Common myeloid progenitor, CD34-positive (primary cell): ENCODE measurements at regions not wholly inside any gene's neighbourhood (a gene's known extent, or its start where the extent isn't known, plus 50 kb on each side); places are given as distances from the start of the nearest gene placed in this dataset.

Source experiments
- CTCF ChIA-PET: fragments of 350-600 bp; sonication (Branson Sonifier 250); formaldehyde crosslinking; loops from one replicate; lab custom pipeline; 2021; ENCODE audit warnings: antibody characterized with exemption; lab: Charles Lee
- POLR2A ChIA-PET: fragments of 350-600 bp; sonication (Branson Sonifier 250); formaldehyde crosslinking; loops from one replicate; lab custom pipeline; 2021; ENCODE audit warnings: antibody characterized with exemption; lab: Charles Lee
- DNase-seq, 3 donors: peaks; one replicate each; pipeline versions ENCODE4 v3.0.0 to v3.0.0-alpha.2; 2013
- H3K27ac ChIP-seq, 2 experiments: 1 replicate in 1 of 2; 2 replicates in 1 of 2; pipeline ENCODE4 v1.7.0; 2013; ENCODE audit warnings: inconsistent platforms in 2 of 2, low read length in 2 of 2, mild to moderate bottlenecking in 2 of 2, low read depth in 1 of 2, moderate library complexity in 1 of 2; ENCODE audit not compliant: severe bottlenecking in 2 of 2, insufficient read depth in 1 of 2, poor library complexity in 1 of 2
- H3K27me3 ChIP-seq, 5 experiments: replicated peaks in 2 of 5; 1 replicate in 3 of 5; 2 replicates in 2 of 5; pipeline versions ENCODE4 v1.6.1 to v1.7.0; 2013; ENCODE audit warnings: low read length in 4 of 5, mild to moderate bottlenecking in 2 of 5, moderate library complexity in 2 of 5, inconsistent platforms in 1 of 5; ENCODE audit not compliant: insufficient read depth in 5 of 5, control insufficient read depth in 4 of 5
- H3K36me3 ChIP-seq, 4 experiments: 1 replicate in 2 of 4; 2 replicates in 2 of 4; pipeline versions ENCODE4 v1.6.1 to v1.7.0; 2013; ENCODE audit warnings: low read length in 3 of 4, control low read depth in 1 of 4, mild to moderate bottlenecking in 1 of 4; ENCODE audit not compliant: control insufficient read depth in 4 of 4, insufficient read depth in 4 of 4
- H3K4me1 ChIP-seq, 4 experiments: 1 replicate in 3 of 4; 2 replicates in 1 of 4; pipeline versions ENCODE4 v1.6.1 to v1.7.1; 2013; ENCODE audit warnings: low read length in 3 of 4, mild to moderate bottlenecking in 3 of 4, control low read depth in 1 of 4, inconsistent platforms in 1 of 4, moderate library complexity in 1 of 4; ENCODE audit not compliant: control insufficient read depth in 4 of 4, insufficient read depth in 4 of 4; ENCODE audit errors: control extremely low read depth in 1 of 4
- H3K4me3 ChIP-seq, 7 experiments: 1 replicate in 4 of 7; 2 replicates in 3 of 7; pipeline versions ENCODE4 v1.5.1 to v1.7.0; 2013; ENCODE audit warnings: mild to moderate bottlenecking in 7 of 7, low read length in 6 of 7, moderate library complexity in 6 of 7, inconsistent platforms in 2 of 7, low read depth in 2 of 7, control low read depth in 1 of 7; ENCODE audit not compliant: insufficient read depth in 4 of 7, control insufficient read depth in 1 of 7; ENCODE audit errors: extremely low read depth in 1 of 7
- H3K9me3 ChIP-seq, 5 experiments: 1 replicate in 4 of 5; 2 replicates in 1 of 5; pipeline versions ENCODE4 v1.6.1 to v1.7.1; 2013; ENCODE audit warnings: low read length in 4 of 5, mild to moderate bottlenecking in 2 of 5, inconsistent platforms in 1 of 5, low read depth in 1 of 5, moderate library complexity in 1 of 5; ENCODE audit not compliant: control insufficient read depth in 4 of 5, insufficient read depth in 2 of 5; ENCODE audit errors: control extremely low read depth in 1 of 5
- WGBS: methylation state at CpG from one replicate; pipeline ENCODE4 v1.1.5; 2013; ENCODE audit not compliant: insufficient coverage; 5-methylcytosine and 5-hydroxymethylcytosine counted together

DNA sequence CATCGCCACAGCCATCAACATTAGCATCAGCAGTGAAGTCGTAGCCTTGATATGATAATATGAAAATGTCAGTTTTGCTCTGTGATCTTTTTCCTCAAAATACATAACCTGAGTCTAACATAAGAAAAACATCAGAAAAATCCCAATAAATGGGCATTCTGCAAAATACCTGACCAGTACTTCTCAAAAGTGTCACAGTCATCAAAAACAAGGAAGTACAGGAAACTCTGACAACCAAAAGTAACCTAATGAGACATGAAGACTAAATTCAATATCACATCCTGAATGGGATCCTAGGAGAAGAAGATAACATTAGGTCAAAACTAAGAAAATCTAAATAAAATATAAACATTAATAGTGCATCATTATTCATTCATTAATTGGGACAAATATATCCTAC lies 1731.0 kb downstream of the SUCLG1 start:
- no peaks in the 10 kb centered on the region for H3K9me3 ChIP-seq
- DNase-seq = peak in 1 of 3 donors; percentile 0
- ChIA-PET POLR2A (no interaction called here), CTCF (no interaction called here)
- no peaks in the 10 kb centered on the region for H3K27me3 ChIP-seq
- H3K36me3 ChIP-seq = no peaks in the 10 kb centered on the region
- no peaks in the 10 kb centered on the region for H3K4me1 ChIP-seq
- H3K27ac ChIP-seq = no peak overlapping the region
- no CpG with 5 or more reads among the region's 2 CpGs for WGBS
- H3K4me3 ChIP-seq = no peak overlapping the region

DNA sequence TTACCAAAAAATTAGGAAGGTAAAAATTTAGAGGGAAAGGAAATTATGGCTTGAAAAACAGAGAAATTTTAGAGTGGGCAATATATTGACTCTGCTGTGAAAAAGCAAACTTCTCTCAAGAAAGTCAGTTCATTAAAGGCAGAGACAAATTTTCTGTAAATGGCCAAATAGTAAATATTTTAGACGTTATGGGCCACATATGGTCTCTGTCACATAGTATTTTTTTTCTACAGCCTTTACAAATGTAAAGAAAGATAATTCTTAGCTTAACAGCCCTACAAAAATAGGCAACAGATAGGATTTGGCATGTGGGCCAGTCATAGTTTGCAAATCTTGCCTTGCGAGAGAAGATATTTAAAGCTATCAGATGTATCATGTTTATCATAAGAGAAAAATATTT lies 1750.4 kb downstream of the SUCLG1 start:
- Histone ChIP-seq H3K36me3 (no peaks in the 10 kb centered on the region), H3K27me3 (no peaks in the 10 kb centered on the region), H3K4me3 (no peak overlapping the region), H3K27ac (no peak overlapping the region), H3K9me3 (no peaks in the 10 kb centered on the region), H3K4me1 (no peaks in the 10 kb centered on the region)
- POLR2A ChIA-PET = no interaction called here
- no peak for DNase-seq
- 100% methylated on average over 1 of the region's 2 CpGs for WGBS
- CTCF ChIA-PET = no interaction called here

DNA sequence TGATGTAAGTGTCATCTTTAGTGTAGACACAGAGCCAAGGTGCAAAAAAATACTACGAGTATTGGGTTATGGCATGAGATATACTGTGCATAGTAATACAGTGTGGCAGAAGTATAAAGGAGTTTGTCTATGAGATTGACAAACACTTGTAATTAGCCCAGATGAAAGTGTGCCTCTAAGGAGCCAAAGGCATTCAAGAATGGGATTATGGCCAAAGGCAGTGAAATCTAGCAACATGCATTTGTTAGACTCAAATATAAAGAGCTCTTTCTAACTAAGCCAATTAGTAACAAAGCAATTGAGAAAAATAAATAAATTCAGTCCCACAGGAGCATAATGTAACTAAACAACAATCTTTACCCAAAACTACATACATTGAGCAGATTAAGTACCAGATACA lies 1761.8 kb downstream of the SUCLG1 start:
- H3K27ac ChIP-seq = no peak overlapping the region
- H3K9me3 ChIP-seq = no peaks in the 10 kb centered on the region
- WGBS = 100% methylated on average over 1 of the region's 1 CpG
- CTCF ChIA-PET = no interaction called here
- no peaks in the 10 kb centered on the region for H3K4me1 ChIP-seq
- POLR2A ChIA-PET = no interaction called here
- no peak for DNase-seq
- H3K27me3 ChIP-seq = no peaks in the 10 kb centered on the region
- H3K36me3 ChIP-seq = no peaks in the 10 kb centered on the region
- no peak overlapping the region for H3K4me3 ChIP-seq

DNA sequence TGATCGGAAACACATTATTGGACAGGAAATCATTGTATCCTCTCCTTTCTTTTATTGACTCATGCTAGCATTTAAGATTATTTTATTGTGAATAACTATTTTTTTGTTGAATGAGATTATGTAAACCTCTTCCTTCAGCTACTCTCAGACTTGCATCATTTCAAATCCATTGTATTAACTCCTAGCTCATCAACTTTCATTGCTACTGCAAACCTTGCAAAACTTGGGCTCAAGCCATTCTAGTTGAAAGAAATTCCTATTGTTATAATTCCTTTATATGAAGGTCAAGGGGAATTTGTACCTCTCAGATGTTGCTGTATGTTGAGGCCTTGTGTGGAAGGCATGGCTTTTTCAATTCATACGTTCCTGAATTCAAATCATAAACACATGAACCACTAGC lies 1764.6 kb downstream of the SUCLG1 start:
- POLR2A ChIA-PET = no interaction called here

DNA sequence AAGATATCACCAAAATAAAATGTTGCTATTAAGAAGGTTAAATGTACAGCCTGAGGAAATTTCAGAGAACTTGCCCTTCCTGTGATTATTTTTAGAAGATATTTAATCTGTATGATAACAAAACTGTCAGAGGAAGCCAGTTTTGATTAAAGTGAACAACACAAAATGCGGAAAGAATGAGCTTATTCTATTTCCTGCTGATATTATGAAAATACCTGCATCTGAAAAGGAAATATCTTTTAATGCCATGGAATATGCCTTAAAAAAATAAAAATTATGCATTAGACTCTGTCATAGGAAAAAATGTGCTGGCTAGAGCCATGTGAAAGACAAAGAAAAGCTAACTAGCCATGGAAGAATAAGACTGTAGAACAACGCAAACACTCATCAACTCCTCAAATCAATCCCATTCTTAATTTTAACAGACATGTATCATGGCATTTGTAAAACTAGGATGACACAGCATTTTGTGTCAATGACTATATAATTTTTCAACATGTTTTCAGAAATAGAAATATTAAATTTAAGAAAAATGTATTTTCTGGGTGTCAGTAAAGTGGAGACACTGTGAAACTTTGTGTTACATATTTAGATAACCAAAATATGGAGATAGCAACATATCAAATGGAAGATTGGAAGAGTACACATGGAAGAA lies 1768.2 kb downstream of the SUCLG1 start:
- Histone ChIP-seq H3K36me3 (no peaks in the 10 kb centered on the region), H3K9me3 (no peaks in the 10 kb centered on the region), H3K27ac (no peak overlapping the region), H3K4me1 (peaks cover 0 to 4% (median 0%) of the 10 kb centered on the region in 4 experiments), H3K4me3 (no peak overlapping the region), H3K27me3 (no peaks in the 10 kb centered on the region)
- ChIA-PET CTCF (no interaction called here), POLR2A (no interaction called here)
- no CpG with 5 or more reads among the region's 2 CpGs for WGBS
- DNase-seq = peak in 1 of 3 donors; percentile 4

More for the DNA sequence above, 1764.6 kb downstream of the SUCLG1 start:
- Histone ChIP-seq H3K36me3 (no peaks in the 10 kb centered on the region), H3K4me3 (no peak overlapping the region), H3K4me1 (peaks cover 0 to 4% (median 0%) of the 10 kb centered on the region in 4 experiments), H3K27ac (no peak overlapping the region), H3K9me3 (no peaks in the 10 kb centered on the region), H3K27me3 (no peaks in the 10 kb centered on the region)
- no CpG with 5 or more reads among the region's 2 CpGs for WGBS
- CTCF ChIA-PET = no interaction called here
- no peak for DNase-seq

DNA sequence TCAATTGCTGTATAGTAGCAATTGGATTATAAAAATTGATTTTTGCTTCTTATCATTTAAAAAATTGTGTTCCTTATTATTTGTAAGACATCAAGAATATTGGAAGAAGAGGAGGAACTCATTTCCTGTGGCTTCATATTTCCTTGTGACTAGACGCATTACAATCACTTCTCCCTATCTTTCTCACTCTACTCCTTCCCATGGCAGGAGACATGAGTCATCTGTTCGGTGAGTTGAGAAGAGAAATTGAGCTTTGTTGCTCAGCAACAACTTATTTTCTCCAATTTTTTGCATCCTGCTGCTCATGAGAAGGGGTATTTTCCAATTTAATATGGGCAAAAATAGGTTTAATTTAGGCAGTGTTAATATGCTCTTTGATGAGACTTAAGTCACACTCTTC lies 1783.9 kb downstream of the SUCLG1 start:
- Histone ChIP-seq H3K27me3 (no peaks in the 10 kb centered on the region), H3K9me3 (peaks cover 0 to 1% (median 0%) of the 10 kb centered on the region in 5 experiments), H3K27ac (no peak overlapping the region), H3K36me3 (no peaks in the 10 kb centered on the region), H3K4me3 (no peak overlapping the region), H3K4me1 (no peaks in the 10 kb centered on the region)
- CTCF ChIA-PET = no interaction called here
- POLR2A ChIA-PET = no interaction called here
- DNase-seq = no peak
- no CpG with 5 or more reads among the region's 2 CpGs for WGBS

DNA sequence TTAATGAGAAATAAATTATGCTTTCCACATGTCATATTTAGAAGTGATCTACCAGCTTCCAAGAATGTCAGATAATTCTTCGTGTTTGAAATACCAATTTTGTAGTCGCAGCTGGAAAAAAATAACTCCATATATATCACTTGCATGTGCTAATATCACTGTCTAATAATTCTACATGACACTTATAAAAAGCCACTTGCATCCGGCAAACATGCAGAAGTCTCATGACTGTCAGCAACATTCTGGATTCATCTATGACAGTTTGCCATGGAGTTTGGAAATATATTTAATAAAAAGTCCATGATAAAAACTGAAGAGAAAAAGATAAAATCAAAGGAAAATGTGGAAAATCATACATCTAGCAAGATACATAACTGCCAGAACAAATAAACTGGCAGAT lies 1784.4 kb downstream of the SUCLG1 start:
- H3K27me3 ChIP-seq = no peaks in the 10 kb centered on the region
- DNase-seq = no peak
- ChIA-PET POLR2A (no interaction called here), CTCF (no interaction called here)
- no peak overlapping the region for H3K27ac ChIP-seq
- no peaks in the 10 kb centered on the region for H3K9me3 ChIP-seq
- H3K4me3 ChIP-seq = no peak overlapping the region
- no peaks in the 10 kb centered on the region for H3K36me3 ChIP-seq
- 100% methylated on average over 1 of the region's 3 CpGs for WGBS
- no peaks in the 10 kb centered on the region for H3K4me1 ChIP-seq
